Superior temporal gyrus (tissue), 1 donor: ENCODE measurements at regions not wholly inside any gene's neighbourhood (a gene's known extent, or its start where the extent isn't known, plus 50 kb on each side); places are given as distances from the start of the nearest gene placed in this dataset.
"Not testable (repeated sequence)": the region's sequence is repeated elsewhere in the genome, so short reads cannot be mapped to it uniquely, and the experiment has no call there.

ENCODE experiments used
- DNase-seq: peaks from one replicate; pipeline ENCODE4 v3.0.0-alpha.2; 2016; ENCODE audit errors: extremely low spot score

DNA sequence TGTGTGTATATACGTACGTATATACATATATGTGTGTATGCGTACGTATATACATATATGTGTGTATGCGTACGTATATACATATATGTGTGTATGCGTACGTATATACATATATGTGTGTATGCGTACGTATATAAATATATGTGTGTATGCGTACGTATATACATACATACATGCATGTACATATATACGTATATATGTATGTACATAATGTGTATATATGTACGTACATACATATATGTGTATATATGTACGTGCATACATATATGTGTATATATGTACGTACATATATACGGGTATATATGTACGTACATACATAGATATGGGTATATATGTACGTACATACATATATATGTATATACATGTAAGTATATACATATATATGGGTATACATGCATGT lies 332.1 kb downstream of the CRPPA start:
- no peak for DNase-seq

DNA sequence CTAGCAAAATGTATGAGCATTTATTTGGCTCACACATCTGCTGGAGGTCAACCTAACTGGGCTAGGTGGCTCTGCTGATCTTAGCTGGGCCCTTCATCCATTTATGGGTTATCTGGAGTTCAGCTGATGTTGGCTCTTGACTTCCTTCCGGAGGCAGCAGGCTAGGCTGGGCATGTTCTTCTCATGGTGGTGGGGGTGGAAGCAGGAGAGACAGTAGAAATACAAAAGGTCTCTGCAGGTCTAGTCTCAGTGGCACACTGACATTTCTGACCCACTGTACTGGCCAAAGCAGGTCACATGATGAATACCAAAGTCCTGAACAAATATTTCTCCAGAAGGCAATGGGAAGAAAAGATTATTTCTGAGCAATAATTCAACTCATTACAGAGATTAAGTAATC lies 334.6 kb downstream of the CRPPA start:
- no peak for DNase-seq

DNA sequence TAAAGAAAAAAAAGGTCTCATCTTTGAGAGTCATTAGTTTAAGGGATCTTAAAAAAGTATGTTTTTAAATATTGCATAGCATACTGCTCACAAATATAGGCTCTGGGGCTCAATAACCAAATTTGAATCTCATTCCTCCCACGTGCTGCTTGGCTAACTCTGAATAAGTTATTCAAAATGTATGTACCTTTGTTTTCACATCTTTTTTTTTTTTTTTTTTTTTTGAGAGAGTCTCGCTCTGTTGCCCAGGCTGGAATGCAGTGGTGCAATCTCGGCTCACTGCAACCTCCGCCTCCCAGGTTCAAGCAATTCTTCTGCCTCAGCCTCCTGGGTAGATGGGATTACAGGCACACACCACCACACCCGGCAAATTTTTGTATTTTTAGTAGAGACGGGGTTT lies 335.6 kb downstream of the CRPPA start:
- not testable (repeated sequence) for DNase-seq

DNA sequence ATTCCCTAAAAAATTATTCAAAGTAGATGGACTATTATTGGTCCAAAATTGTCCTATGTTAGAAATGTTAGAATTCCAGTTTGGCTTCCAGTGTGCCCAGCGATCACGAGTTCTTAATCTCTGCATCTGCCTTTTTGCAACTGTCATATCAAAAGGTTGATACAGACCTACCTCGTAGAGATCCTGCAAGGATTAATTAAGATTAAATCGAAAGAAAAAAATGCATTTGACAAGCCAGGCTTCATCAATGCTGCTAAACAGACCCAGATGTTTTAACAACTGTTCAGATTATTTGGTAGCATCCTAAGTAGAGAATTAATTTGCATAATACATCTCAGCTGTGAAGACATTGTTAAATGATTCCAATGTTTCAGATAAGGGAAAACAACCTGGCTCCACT lies 336.5 kb downstream of the CRPPA start:
- DNase-seq = no peak

DNA sequence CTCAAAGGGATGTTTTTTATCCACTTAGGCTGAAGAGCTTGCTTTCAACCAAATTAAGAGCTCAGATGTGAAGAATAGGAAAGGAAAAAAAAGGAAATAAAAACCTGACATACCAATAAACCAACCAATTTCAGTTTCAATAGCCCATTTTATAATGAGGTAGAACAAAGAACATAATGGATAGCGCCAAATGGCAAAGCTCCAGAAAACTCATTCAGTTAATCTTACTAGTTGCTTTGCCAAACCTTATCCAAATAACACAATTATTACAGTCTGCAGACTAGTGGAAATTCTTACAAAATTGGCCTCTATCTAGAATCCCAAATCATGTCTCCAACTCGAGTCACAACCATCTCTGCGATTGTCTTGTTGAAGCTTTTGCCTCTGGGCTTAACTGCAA lies 337.0 kb downstream of the CRPPA start:
- DNase-seq = no peak

DNA sequence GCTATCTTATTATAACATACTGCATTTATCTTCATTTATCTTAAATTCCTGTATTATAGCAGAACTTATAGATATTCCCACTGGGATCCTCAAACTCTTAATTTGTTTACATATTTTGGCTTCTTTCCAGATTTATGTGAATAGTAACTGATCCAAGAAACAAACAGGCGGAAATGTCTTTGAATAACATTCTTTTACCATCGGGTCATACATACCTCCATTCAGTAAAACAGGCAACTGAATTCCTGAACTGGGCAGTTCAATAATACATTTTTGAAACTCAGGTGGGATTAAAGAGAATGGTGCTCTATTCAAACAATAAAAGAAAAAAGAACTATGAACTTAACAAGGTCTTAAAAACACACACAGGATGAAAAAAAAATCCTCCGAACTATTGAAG lies 337.4 kb downstream of the CRPPA start:
- DNase-seq = no peak

DNA sequence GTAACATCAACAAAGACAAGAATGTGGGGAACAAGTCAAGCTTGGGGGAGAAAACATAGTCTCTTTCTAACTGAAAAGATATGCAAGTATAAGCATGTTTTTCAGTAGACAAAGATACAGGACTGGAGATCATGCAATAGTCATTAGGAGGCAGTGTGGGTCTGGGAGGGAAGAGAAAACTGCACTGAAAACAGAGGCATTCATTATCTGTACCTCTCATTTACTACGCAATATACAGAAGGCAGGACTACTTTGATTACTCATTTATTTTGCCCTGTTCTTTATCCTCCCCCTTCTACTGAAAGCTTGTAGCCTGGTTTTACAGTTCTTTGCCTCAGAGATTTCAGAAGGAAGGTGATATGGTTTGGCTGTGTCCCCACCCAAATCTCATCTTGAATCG lies 341.2 kb downstream of the CRPPA start:
- DNase-seq = no peak

DNA sequence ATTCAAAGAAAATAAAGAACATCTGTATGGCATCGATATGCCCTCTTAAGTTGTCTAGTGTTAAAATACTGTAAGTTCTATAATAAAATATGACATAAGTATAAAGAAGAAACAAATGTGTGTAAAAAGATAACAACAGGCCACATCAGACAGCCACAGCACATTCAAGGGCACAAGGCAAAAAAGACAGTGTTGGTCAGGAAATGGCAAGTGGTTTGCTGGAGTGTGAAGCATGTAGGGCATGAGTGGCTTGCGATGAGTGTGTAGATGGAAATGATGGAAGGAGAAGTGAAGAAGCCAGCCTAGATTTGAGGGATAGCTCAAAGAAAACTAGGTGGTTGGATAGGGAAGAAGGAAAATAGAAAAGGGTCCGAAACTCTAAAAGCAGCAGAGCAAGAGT lies 341.6 kb downstream of the CRPPA start:
- no peak for DNase-seq

DNA sequence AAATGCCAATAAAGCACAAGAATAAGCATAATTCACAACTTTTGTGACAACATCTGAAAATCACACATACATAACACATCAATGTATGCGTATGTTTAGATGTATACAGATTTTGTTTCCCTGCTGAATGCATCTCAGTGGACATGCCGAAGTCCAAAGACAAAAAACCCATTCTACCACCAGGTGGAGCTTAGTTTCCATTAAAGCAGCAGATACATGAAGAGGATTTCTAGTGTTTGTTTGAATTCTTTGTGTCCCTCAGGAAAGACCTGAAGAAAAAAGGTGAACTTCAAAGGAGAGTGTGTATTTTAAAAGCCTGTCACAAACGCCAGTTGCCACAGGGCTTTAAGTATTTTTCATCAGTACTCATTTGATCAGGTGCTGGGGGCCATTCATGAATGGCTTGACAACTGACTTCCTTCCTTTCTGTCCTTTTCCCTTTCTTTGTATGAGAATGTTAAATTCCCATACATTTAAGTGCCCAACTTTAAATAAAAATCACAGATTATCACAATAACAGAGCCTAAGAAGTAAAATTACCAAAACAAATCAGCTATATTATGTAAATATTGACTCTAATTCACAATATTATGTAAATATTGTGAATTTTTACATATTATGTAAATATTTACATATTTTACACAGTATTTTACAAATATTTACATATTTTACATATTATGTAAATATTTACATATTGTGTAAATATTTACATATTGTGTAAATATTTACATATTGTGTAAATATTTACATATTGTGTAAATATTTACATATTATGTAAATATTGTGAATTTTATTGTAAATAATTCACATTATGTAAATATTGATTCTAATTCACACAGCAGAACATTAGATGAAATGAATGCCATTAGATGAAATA lies 343.0 kb downstream of the CRPPA start:
- DNase-seq = peak; percentile 90

DNA sequence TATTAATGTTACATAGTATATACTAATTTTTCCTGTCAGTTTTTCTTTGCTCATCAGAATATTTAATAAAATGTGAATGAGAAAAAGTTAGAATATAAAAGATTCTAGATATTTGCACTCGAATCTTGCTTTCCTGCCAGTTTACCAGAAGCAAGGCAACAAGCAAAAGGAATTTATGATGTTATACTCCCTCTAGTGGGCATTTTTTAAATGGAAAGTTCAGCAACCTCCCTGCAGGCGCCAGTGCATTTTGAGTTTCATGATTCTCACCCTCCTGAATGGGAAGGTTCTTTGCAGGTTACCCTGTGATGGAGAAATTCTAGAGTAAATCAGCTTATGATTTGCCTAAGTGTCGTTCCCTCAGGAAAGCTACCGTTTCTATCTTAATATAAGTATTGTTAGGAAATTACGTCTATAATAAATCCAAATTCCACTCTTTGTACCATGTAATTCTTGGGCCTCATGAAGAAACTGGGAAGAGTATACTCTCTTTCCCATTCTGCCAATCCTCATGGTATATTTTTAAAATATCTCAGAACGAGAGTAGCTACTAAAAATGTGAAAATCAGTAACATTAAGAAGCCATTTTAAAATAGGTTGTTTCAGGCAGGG lies 350.0 kb downstream of the CRPPA start:
- peak; percentile 96 for DNase-seq

DNA sequence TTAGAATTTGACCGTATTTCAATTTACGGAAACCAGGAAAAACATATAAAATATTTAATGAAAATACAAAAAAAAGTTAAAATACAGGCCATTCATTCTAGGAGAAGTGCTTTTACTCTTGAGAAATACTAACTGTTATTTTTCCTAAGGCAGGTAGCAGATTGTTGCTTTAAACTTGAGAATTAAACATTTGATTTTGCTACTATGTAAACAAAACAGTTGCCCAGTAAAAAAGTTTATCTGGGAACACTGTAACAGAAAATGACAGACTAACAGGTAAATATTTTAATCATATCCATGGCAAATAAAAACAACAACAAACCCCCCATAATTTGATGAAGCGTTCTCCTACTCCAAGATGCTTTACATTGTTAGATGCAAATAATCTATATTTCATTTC lies 350.5 kb downstream of the CRPPA start:
- DNase-seq = no peak

DNA sequence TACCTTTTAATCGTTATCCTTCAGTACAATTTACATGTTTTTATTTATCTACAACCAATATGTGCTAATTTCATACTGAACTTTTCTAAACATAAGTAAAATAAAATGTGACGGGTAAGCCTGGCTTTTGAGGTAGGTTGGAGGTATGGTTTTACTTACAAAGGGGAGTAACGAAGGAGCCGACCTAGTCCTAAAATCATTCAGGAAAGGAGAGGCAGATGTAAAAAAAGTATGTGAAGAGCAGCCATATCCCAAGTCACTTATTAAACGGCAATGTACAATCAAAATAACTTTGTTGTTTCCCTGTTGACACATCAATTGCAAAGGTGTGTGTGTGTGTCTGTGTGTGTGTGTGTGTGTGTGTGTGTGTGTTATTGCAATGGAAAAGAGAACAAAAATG lies 351.3 kb downstream of the CRPPA start:
- no peak for DNase-seq

DNA sequence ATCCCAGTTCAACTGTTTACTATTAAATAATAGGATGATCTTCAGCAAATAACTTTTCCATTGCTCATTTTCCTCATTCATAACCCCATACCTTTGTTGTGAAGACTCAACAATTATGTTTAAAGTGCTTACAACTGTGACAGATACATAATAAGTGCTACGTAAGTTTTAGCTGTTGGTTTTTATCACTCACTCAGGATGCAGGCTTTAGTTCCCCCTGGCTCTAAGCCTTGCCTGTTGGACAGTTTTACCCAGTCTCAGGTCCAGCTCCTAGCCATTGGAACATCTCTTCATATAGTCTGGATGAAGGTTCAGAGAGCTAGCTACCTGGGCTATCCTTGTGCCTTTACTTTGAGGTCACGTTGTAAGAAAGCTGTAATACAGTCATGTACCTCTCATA lies 353.2 kb downstream of the CRPPA start:
- DNase-seq = no peak

DNA sequence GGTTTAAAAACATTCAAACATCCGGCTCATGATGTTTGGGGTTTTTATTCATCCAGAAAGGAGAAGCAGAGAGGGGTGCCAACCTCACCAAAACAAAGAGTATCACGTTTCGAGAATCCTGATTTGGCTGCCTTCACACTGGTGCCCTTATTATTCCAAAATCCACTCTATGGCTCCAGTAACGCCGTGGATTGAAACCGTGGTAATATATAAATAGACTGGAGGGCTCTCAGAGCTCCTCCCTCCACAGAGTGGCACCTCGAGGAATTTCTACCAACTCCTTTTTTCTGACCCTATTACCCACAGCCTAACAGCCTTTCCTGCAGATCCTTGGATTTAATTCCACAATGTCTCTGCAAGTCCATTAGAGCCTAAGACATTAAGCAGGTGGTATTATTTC lies 353.6 kb downstream of the CRPPA start:
- DNase-seq = no peak

DNA sequence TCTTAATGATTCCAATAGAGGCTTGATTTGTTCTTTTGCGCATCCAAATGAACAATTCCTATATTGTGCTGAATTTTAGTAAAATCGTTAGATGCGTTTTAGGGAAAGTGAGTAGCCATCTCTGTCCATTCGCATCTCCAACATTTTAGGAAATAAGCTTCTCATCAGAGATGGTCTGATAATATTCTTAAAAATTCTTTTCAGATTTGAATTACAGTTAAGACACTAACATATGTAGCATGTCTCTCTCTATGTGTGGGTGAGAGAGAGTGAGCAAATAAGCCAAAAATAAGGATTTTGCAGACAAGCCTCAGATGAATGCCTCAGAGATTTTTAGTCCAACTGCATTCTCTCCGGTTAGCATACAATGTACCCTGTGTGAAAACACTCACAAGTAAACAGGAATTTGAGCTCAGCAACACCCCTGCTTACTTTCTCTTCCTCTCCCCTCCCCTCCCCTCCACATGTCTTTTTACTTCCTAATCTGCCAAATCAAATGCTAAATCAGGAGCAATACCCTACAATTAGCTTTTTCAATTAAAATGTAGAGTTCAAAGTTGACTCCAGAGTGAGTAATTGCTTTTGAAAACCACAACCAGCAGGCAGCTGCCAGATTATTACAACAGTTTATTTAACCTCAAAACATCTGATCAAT lies 354.4 kb downstream of the CRPPA start:
- DNase-seq = peak; percentile 58

DNA sequence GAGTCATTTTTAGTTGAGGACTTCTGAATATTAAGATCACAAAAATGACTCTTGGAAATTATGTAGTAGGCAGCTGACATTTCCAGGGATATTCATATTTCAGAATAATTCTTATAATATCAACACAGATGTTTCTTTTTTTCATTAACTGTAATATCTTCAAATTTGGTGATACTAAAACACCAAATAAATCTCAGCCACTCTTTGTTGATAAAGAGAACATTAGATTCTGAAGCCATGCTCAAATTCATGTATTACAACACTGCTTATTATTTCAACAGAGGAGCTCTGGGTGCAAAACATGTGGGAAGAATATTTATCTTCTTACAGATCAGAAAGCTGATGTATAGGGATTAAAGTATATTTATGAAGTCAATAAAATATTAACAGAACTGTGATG lies 355.4 kb downstream of the CRPPA start:
- DNase-seq = no peak

DNA sequence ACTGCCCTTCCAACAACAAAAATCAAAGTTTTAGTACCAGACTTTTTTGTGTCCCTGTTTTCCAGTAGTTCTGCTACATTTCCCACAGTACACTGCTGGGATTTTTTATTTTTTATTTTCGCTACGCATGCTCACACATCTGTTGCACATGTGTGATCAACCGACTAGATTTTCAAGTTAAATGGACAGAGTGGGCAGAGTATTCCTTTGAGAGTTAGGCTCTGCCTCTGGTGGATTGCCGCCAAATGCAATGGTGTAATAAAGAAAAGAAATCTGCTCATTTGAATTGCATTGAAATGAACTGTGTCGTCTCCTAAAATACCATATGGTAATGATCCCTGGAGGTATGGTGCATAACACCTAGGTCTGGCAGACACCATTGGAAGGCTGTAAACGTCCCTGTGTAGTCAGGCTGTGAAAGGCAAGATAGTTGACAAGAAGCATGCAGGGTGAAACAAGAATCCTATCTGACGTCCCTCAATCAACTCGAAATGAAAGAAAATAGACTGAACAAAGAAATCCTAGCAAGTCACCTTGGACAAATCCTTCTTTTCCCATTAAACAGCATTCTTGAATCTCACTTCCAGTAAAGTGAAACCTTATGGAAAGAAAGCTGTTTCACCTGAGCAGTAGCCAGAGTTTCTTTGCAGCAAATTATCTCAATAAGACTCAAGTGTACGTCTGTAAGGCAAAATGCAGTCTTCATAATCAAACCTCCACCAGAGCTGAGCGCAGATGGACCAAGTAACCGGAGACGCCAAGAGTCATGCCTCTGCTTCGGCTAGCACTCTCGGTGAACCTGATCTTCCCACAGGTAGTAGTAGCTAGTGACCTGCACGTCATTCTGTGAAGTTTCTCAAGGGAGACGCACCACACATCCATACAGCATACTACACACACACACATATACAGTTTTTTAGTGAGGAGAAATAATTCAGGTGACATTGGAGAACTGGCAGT lies 357.3 kb downstream of the CRPPA start:
- no peak for DNase-seq

DNA sequence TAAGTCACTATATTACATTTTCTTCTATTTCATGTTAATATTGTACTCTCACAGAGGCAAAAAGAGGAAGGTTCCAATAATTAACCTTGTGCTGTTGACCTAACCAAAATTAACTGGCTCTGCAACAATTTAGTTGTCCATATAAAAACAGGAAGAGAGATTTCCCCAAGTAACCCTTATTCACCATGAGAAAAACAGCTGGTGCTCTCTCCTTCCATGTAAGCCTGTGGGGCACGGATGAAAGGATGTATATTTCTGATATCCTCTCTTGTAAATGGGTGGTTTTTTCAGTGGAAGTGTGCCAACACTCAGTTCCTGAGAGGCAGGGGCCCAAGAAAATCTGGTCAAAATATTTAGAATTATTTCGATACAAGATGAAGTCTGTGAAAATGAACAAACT lies 358.1 kb downstream of the CRPPA start:
- DNase-seq = no peak

DNA sequence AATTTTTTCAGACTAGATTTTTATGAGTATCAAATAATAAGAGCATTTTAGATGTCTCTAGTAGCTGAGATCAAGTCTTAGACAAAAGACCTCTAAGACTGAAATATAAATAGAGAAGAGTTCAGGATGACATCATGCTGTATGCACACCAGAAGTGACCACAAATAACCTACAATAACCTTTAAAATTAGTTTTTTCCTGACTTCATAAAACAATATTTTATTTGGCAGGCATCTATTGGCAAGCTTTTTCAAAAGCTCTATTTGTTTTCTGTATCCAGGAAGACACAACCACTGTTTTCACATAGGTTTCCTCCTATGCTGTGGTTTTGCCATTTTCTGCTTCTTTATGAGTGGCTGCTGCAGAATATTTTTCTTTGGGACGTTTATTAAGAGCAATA lies 359.1 kb downstream of the CRPPA start:
- DNase-seq = no peak

DNA sequence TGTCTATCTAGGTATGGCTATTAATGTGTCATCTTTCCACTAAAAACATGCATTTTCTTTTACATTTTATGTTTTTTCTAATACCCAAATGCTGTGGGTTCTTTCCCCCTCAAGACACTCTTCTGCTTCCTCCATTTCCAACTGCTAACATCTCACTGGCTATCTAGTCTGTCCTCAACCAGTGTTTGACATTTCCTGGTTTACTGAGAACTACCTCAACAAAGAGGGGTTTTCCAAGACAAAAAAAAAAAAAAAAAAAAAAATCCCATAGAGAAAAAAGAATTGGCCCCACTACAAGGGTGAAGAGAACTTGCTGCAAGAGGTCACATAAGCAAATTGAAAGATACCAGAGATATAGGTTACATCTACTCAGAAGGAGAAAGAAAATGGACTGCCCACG lies 359.7 kb downstream of the CRPPA start:
- DNase-seq = no peak

DNA sequence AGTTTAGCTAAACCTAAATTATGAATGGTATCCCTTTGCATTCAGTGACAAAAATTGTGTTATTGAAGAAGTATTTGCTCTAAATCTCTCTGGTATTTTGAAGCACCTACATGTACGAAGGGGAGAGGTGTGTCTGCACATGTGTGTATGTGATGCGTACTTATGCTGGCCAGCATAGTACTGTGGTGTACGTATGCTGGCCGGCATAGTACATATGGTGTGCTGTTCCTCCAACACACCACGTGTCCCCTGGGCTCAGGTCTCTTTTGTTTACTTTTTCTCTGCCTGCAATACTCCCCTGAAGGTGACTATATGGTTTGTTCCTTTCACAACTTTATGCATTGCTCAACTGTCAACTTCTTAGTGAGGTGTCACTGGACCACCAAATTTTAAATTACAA lies 360.3 kb downstream of the CRPPA start:
- no peak for DNase-seq

DNA sequence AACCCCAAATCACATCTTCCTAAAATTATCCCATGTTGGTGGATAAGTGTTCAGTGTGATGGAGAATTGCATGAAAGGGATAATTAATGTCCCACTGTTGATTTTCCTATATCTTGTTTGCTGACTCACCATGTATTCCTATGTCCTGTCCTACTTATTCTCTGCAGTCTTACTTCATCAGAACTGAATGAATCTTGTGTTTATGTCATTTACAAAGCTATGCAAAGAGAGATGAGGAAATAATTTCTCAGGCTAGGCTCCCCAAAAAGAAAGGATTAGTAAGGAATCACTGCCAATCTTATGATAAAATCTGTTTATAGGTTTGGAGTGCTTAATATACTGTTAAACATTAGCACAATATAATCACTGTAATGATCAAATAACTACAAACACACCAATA lies 360.8 kb downstream of the CRPPA start:
- DNase-seq = no peak
